ENCODE measurements at regions not wholly inside any gene's neighbourhood (a gene's known extent, or its start where the extent isn't known, plus 50 kb on each side); places are given as distances from the start of the nearest gene placed in this dataset.

DNA sequence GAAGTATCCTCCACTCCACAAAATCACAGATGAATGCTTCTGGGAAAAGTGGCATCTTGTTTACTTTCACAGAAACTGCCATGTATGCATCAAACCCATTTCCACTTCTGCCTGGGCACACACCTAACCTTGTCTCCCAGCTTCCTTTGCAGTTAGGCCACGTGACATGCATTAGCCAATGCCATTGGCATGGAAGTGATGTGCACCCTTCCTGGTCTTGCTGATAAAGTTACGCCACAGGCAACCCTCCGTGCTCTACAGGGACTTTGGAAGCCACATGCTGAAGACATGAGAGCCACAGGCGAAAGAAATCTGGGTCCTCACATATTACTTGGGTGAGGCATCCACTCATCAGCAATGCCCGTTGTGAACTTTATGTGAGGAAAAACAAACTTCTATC, 123.3 kb downstream of the USP46 start:
- Histone ChIP-seq H3K27ac (replicated peaks) (no peak overlapping the region), H3K27me3 (ENCODE audit: insufficient read depth, poor library complexity, severe bottlenecking) (no peaks in the 10 kb centered on the region), H3K4me3 (replicated peaks; ENCODE audit: insufficient read depth, low read length) (no peak overlapping the region)
- TF ChIP-seq, protein P1, sequence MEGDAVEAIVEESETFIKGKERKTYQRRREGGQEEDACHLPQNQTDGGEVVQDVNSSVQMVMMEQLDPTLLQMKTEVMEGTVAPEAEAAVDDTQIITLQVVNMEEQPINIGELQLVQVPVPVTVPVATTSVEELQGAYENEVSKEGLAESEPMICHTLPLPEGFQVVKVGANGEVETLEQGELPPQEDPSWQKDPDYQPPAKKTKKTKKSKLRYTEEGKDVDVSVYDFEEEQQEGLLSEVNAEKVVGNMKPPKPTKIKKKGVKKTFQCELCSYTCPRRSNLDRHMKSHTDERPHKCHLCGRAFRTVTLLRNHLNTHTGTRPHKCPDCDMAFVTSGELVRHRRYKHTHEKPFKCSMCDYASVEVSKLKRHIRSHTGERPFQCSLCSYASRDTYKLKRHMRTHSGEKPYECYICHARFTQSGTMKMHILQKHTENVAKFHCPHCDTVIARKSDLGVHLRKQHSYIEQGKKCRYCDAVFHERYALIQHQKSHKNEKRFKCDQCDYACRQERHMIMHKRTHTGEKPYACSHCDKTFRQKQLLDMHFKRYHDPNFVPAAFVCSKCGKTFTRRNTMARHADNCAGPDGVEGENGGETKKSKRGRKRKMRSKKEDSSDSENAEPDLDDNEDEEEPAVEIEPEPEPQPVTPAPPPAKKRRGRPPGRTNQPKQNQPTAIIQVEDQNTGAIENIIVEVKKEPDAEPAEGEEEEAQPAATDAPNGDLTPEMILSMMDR (IDR thresholded peaks at IDR 0.05; ENCODE audit: insufficient read depth, low read length) = no peak
- no peak for TF ChIP-seq POLR2AphosphoS5 (IDR thresholded peaks at IDR 0.05; ENCODE audit: low read depth)
- no peak for TF ChIP-seq SPI1 (IDR thresholded peaks at IDR 0.05; ENCODE audit: borderline replicate concordance, low read depth)
- TF ChIP-seq, protein P2, sequence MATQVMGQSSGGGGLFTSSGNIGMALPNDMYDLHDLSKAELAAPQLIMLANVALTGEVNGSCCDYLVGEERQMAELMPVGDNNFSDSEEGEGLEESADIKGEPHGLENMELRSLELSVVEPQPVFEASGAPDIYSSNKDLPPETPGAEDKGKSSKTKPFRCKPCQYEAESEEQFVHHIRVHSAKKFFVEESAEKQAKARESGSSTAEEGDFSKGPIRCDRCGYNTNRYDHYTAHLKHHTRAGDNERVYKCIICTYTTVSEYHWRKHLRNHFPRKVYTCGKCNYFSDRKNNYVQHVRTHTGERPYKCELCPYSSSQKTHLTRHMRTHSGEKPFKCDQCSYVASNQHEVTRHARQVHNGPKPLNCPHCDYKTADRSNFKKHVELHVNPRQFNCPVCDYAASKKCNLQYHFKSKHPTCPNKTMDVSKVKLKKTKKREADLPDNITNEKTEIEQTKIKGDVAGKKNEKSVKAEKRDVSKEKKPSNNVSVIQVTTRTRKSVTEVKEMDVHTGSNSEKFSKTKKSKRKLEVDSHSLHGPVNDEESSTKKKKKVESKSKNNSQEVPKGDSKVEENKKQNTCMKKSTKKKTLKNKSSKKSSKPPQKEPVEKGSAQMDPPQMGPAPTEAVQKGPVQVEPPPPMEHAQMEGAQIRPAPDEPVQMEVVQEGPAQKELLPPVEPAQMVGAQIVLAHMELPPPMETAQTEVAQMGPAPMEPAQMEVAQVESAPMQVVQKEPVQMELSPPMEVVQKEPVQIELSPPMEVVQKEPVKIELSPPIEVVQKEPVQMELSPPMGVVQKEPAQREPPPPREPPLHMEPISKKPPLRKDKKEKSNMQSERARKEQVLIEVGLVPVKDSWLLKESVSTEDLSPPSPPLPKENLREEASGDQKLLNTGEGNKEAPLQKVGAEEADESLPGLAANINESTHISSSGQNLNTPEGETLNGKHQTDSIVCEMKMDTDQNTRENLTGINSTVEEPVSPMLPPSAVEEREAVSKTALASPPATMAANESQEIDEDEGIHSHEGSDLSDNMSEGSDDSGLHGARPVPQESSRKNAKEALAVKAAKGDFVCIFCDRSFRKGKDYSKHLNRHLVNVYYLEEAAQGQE (IDR thresholded peaks at IDR 0.05; ENCODE audit: insufficient replicate concordance, low read depth) = no peak
- DNase-seq (ENCODE audit: low read depth in 1 of 2, low spot score in 1 of 2) = no peak
